SJSA1 (cell line): ENCODE measurements at regions not wholly inside any gene's neighbourhood (a gene's known extent, or its start where the extent isn't known, plus 50 kb on each side); places are given as distances from the start of the nearest gene placed in this dataset.

Source experiments
- DNase-seq, 2 experiments: peaks; one replicate each; pipeline ENCODE4 v3.0.0-alpha.2; 2015 to 2020; ENCODE audit warnings: low spot score in 2 of 2, low read depth in 1 of 2
- H3K27ac ChIP-seq: fragments of 250-450 bp; sonication (Bioruptor Pico); 2 replicates; pipeline ENCODE4 v1.5.1; 2020; ENCODE audit warnings: mild to moderate bottlenecking, moderate library complexity
- H3K27me3 ChIP-seq: fragments of 250-450 bp; sonication (Bioruptor Pico); replicated peaks from 2 replicates; pipeline ENCODE4 v1.5.1; 2020; ENCODE audit warnings: mild to moderate bottlenecking, moderate library complexity
- H3K36me3 ChIP-seq: fragments of 250-450 bp; sonication (Bioruptor Pico); 2 replicates; pipeline ENCODE4 v1.5.1; 2020; ENCODE audit warnings: mild to moderate bottlenecking
- H3K4me1 ChIP-seq: fragments of 250-450 bp; sonication (Bioruptor Pico); replicated peaks from 2 replicates; pipeline ENCODE4 v1.6.1; 2021; ENCODE audit warnings: mild to moderate bottlenecking
- H3K4me3 ChIP-seq: fragments of 250-450 bp; sonication (Bioruptor Pico); 2 replicates; pipeline ENCODE4 v1.5.1; 2020; ENCODE audit warnings: mild to moderate bottlenecking
- H3K9me3 ChIP-seq: fragments of 250-450 bp; sonication (Bioruptor Pico); replicated peaks from 2 replicates; pipeline ENCODE4 v1.5.1; 2020; ENCODE audit warnings: mild to moderate bottlenecking

- Histone ChIP-seq H3K4me3 (no peak overlapping the region), H3K4me1 (no peaks in the 10 kb centered on the region), H3K9me3 (0 out of 2 replicates have a peak, but pooled peaks cover 2% of the 10 kb centered on the region), H3K36me3 (no peaks in the 10 kb centered on the region), H3K27me3 (no peaks in the 10 kb centered on the region), H3K27ac (no peak overlapping the region)
- DNase-seq, result no peak
These were observed 1003.9 kb downstream of the SORCS3 start for GRCh38 chr10:105644978-105645377.

- no peaks in the 10 kb centered on the region for H3K27me3 ChIP-seq
- no peaks in the 10 kb centered on the region for H3K4me1 ChIP-seq
- no peak overlapping the region for H3K4me3 ChIP-seq
- no peaks in the 10 kb centered on the region for H3K36me3 ChIP-seq
- DNase-seq, result no peak
- 0 out of 2 replicates have a peak, but pooled peaks cover 2% of the 10 kb centered on the region for H3K9me3 ChIP-seq
- H3K27ac ChIP-seq, result no peak overlapping the region
These were observed 1003.5 kb downstream of the SORCS3 start for GRCh38 chr10:105644559-105644958.

- H3K27ac ChIP-seq, result no peak overlapping the region
- H3K36me3 ChIP-seq, result no peaks in the 10 kb centered on the region
- no peak for DNase-seq
- 0 out of 2 replicates have a peak, but pooled peaks cover 2% of the 10 kb centered on the region for H3K9me3 ChIP-seq
- no peaks in the 10 kb centered on the region for H3K4me1 ChIP-seq
- no peak overlapping the region for H3K4me3 ChIP-seq
- no peaks in the 10 kb centered on the region for H3K27me3 ChIP-seq
These were observed 1003.0 kb downstream of the SORCS3 start for GRCh38 chr10:105644091-105644490.

GRCh38 chr10:105643660-105644059, 1002.6 kb downstream of the SORCS3 start:
- Histone ChIP-seq H3K27me3 (no peaks in the 10 kb centered on the region), H3K36me3 (no peaks in the 10 kb centered on the region)

GRCh38 chr10:105634281-105634680, 993.2 kb downstream of the SORCS3 start:
- Histone ChIP-seq H3K4me3 (no peak overlapping the region), H3K36me3 (no peaks in the 10 kb centered on the region), H3K9me3 (0 out of 2 replicates have a peak, but pooled peaks cover 2% of the 10 kb centered on the region), H3K27ac (no peak overlapping the region), H3K4me1 (no peaks in the 10 kb centered on the region), H3K27me3 (no peaks in the 10 kb centered on the region)
- DNase-seq, result no peak

More at GRCh38 chr10:105643660-105644059, 1002.6 kb downstream of the SORCS3 start:
- H3K4me1 ChIP-seq, result no peaks in the 10 kb centered on the region
- 0 out of 2 replicates have a peak, but pooled peaks cover 2% of the 10 kb centered on the region for H3K9me3 ChIP-seq
- DNase-seq, result no peak
- H3K27ac ChIP-seq, result no peak overlapping the region
- no peak overlapping the region for H3K4me3 ChIP-seq

GRCh38 chr10:105615715-105616365, 974.8 kb downstream of the SORCS3 start:
- 0 out of 2 replicates have a peak, but pooled peaks cover under 1% of the 10 kb centered on the region for H3K9me3 ChIP-seq
- no peaks in the 10 kb centered on the region for H3K4me1 ChIP-seq
- no peak overlapping the region for H3K27ac ChIP-seq
- H3K4me3 ChIP-seq, result no peak overlapping the region
- no peak for DNase-seq
- H3K27me3 ChIP-seq, result no peaks in the 10 kb centered on the region
- no peaks in the 10 kb centered on the region for H3K36me3 ChIP-seq

- no peak for DNase-seq
- no peaks in the 10 kb centered on the region for H3K36me3 ChIP-seq
- peaks cover 4% of the 10 kb centered on the region; the same call in 1 of the 2 replicates for H3K9me3 ChIP-seq
- no peaks in the 10 kb centered on the region for H3K4me1 ChIP-seq
- H3K4me3 ChIP-seq, result no peak overlapping the region
- H3K27me3 ChIP-seq, result no peaks in the 10 kb centered on the region
- no peak overlapping the region for H3K27ac ChIP-seq
These were observed 970.2 kb downstream of the SORCS3 start for GRCh38 chr10:105611244-105611798.

GRCh38 chr10:105609451-105609850, 968.4 kb downstream of the SORCS3 start:
- peaks cover 4% of the 10 kb centered on the region; the same call in 1 of the 2 replicates for H3K9me3 ChIP-seq
- H3K27me3 ChIP-seq, result no peaks in the 10 kb centered on the region
- no peak overlapping the region for H3K4me3 ChIP-seq
- H3K27ac ChIP-seq, result no peak overlapping the region
- DNase-seq, result no peak
- no peaks in the 10 kb centered on the region for H3K4me1 ChIP-seq
- H3K36me3 ChIP-seq, result no peaks in the 10 kb centered on the region

- H3K36me3 ChIP-seq, result no peaks in the 10 kb centered on the region
- no peak for DNase-seq
These were observed 964.8 kb downstream of the SORCS3 start for GRCh38 chr10:105605918-105606317.

GRCh38 chr10:105605104-105605503, 964.0 kb downstream of the SORCS3 start:
- Histone ChIP-seq H3K27me3 (no peaks in the 10 kb centered on the region), H3K36me3 (no peaks in the 10 kb centered on the region), H3K9me3 (peaks cover under 1% of the 10 kb centered on the region; the same call in 1 of the 2 replicates), H3K4me1 (no peaks in the 10 kb centered on the region), H3K4me3 (no peak overlapping the region), H3K27ac (no peak overlapping the region)
- no peak for DNase-seq

More at GRCh38 chr10:105605918-105606317, 964.8 kb downstream of the SORCS3 start:
- Histone ChIP-seq H3K9me3 (peaks cover 4% of the 10 kb centered on the region; the same call in 1 of the 2 replicates), H3K27ac (no peak overlapping the region), H3K4me3 (no peak overlapping the region), H3K4me1 (no peaks in the 10 kb centered on the region), H3K27me3 (no peaks in the 10 kb centered on the region)

GRCh38 chr10:105598207-105598606, 957.1 kb downstream of the SORCS3 start:
- Histone ChIP-seq H3K9me3 (peaks cover 5% of the 10 kb centered on the region; the same call in 1 of the 2 replicates), H3K27me3 (no peaks in the 10 kb centered on the region)
- DNase-seq, result no peak

GRCh38 chr10:105597312-105597711, 956.2 kb downstream of the SORCS3 start:
- Histone ChIP-seq H3K4me3 (no peak overlapping the region), H3K27ac (no peak overlapping the region)

More at GRCh38 chr10:105598207-105598606, 957.1 kb downstream of the SORCS3 start:
- Histone ChIP-seq H3K4me1 (no peaks in the 10 kb centered on the region), H3K4me3 (no peak overlapping the region), H3K36me3 (no peaks in the 10 kb centered on the region), H3K27ac (no peak overlapping the region)

GRCh38 chr10:105596749-105597148, 955.7 kb downstream of the SORCS3 start:
- no peak for DNase-seq
- no peaks in the 10 kb centered on the region for H3K4me1 ChIP-seq
- no peak overlapping the region for H3K27ac ChIP-seq
- H3K27me3 ChIP-seq, result no peaks in the 10 kb centered on the region
- no peaks in the 10 kb centered on the region for H3K36me3 ChIP-seq
- H3K9me3 ChIP-seq, result peaks cover 5% of the 10 kb centered on the region; the same call in 1 of the 2 replicates
- no peak overlapping the region for H3K4me3 ChIP-seq

More at GRCh38 chr10:105597312-105597711, 956.2 kb downstream of the SORCS3 start:
- Histone ChIP-seq H3K4me1 (no peaks in the 10 kb centered on the region), H3K27me3 (no peaks in the 10 kb centered on the region), H3K36me3 (no peaks in the 10 kb centered on the region), H3K9me3 (peaks cover 5% of the 10 kb centered on the region; the same call in 1 of the 2 replicates)
- no peak for DNase-seq

- no peaks in the 10 kb centered on the region for H3K27me3 ChIP-seq
- H3K4me3 ChIP-seq, result no peak overlapping the region
- no peaks in the 10 kb centered on the region for H3K36me3 ChIP-seq
- no peak overlapping the region for H3K27ac ChIP-seq
- H3K9me3 ChIP-seq, result no peaks in the 10 kb centered on the region
- no peak for DNase-seq
- no peaks in the 10 kb centered on the region for H3K4me1 ChIP-seq
These were observed 953.2 kb downstream of the SORCS3 start for GRCh38 chr10:105594296-105594695.
